HG03108 (cell line): ENCODE measurements at regions not wholly inside any gene's neighbourhood (a gene's known extent, or its start where the extent isn't known, plus 50 kb on each side); places are given as distances from the start of the nearest gene placed in this dataset.
"Not testable (repeated sequence)": the region's sequence is repeated elsewhere in the genome, so short reads cannot be mapped to it uniquely, and the experiment has no call there.

ENCODE experiments used
- ATAC-seq: cut with Tn5 transposase; IDR thresholded peaks from one replicate; pipeline ENCODE4 v1.9.1; 2021; ENCODE audit warnings: moderate library complexity; ENCODE audit not compliant: unreplicated experiment

DNA sequence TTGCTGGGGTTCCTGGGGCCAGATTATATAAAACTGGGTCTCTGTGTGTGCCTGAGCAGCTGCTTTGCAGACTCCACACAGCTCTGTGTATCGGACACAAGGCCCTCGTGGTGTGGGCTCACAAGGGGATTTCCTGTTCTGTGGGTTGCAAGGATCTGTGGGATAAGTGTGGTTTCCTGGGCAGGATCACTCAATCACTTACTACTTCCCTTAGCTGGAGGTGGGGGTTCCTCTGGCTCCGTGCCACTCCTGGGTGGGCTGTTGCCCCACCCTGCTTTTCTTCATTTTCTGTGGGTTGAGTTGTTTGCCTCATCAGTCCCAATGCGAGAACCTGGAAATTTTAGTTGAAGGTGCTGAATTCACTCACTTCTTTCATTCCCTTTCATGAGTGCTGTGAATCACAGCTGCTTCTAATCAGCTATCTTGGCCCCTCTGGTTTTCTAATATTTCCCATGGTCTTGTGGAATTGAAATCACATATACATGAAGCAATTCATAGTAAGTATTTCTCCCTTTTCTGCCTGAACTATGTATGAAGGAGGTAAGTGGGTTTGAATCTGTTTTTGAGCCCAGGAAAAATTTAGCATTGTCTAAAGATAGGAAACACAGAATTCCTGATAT lies 196.3 kb downstream of the DCDC2C start:
- ATAC-seq: no peak

DNA sequence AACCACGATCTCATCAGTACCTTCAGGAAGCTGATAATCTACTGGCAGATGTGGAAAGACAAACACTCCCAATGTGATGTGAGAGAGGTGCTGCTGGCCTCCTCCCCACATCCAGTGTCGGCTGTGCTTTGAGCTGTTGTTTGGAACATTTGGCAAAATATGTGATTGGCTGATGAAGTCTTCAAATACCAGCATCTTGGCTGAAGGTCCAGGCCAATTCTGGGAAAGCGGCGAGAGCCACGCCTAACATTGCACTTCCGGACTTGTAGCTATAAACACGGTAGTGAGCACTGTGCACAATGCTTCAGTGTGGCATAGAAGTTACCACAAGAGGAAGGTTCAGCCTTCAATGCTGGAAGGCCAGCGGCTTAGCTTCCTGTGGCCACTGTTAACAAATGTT lies 198.8 kb downstream of the DCDC2C start:
- ATAC-seq: no peak

DNA sequence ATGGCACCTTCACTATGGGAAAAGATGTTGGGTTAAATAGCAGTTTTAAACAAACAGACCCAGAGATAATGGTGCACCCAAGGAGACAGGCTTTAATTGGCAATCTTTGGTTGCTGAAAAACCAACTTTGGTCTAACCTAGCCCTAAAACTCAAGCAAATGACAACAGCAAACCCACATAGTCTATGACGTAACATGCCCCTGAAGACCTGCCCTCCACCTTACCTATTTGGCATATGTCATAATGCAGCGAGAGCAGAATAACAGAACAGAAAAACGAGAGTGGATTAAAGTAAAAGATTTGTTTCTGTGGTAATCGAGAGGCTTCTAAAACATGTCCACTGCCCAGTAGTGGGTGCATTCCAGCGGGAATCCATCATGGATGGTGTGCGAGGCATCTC lies 200.7 kb downstream of the DCDC2C start:
- no peak for ATAC-seq

DNA sequence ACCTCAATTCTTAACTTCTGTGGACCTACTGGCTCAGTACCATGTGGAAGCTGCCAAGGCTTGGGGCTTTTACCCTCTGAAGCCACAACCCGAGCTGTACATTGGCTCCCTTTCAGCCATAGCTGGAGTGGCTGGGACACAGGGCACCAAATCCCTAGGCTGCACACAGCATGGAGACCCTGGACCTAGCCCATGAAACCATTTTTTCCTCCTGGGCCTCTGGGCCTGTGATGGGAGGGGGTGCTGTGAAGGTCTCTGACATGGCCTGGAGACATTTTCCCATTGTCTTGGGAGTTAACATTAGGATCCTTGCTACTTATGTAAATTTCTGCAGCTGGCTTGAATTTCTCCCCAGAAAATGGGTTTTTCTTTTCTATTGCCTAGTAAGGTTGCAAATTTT lies 205.1 kb downstream of the DCDC2C start:
- not testable (repeated sequence) for ATAC-seq

DNA sequence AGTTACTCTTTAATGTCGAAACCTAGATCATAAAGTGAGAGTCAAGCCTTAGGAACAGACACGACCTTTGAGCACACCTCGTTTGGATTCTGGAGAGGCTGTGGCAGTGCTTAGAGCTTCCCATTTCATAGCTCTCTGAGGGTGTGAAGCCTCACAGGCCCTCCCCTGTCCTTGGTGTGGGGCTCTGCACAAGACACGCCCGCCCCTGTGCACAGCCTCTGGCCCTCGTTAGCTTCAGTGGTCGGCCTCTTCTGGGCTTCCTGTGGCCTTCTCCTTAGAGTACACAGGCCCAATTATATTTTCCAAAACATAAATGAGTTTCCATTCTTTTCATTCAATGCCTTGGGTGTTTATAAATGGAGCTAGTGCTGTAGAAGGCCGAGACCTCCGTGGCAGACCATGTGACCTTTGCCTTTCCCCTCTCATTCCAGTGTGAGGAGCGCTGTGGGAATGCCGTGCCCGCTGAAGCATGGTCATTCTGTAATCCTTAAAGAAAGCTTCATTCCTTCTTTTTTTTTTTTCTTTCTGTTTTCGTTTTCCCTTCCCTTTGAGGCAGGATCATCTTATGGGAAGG lies 208.6 kb downstream of the DCDC2C start:
- ATAC-seq: no peak

DNA sequence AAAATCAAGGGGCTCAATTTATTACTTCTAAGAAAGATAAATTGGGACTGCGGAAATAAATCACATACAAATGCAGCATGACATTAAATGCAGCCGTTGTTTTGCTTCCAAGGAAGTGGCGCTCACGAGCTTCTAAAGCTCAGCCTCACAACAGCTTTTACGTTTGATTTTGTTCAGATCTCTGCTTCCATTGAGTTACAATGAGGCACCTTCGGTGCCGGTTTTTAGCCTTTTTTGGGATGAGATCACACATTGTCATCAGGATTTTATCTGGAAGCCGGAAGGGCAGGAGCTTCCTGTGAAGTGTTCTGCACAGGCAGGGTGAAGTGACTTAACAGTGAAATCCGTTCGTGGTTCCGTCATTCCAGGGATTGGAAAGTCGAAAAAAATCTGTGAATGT lies 209.8 kb downstream of the DCDC2C start:
- no peak for ATAC-seq

DNA sequence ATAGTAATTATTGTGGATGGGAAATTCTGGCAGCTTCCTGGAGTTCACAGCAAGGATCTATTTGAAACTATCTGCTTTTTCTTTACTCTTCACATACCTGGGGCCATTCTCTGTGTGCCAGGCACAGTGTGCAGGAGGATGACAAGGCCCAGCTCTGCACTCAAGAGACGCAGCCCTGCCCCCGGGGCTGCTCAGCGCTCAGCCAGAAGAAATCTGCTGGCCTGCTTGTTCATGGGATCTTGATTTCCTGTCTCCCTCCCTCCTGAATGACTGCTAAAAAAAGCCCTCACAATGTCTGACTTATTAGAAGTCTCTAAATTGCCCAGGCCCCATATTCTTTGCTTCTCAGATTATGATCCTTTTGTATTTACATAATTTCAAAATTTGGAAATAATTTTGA lies 210.9 kb downstream of the DCDC2C start:
- no peak for ATAC-seq

DNA sequence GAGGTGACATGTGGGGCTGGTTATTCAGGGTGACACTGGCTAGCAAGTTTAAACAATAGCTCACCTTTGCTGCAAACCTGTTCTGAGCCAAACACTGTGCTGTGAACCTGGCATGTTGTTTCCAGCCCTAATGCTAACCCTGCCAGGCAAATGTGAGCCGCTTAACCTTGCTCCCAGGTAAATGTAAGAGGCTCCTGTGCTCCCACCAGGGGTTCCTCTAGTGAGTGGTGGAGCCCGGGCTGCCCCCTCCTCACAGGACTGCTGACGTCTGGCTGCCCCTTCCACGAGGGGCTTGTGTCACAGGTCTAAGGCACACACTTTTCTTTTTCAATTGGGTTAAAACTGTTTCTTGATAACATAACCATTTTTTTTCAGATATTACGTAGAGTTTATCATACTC lies 223.7 kb downstream of the DCDC2C start:
- ATAC-seq: no peak

DNA sequence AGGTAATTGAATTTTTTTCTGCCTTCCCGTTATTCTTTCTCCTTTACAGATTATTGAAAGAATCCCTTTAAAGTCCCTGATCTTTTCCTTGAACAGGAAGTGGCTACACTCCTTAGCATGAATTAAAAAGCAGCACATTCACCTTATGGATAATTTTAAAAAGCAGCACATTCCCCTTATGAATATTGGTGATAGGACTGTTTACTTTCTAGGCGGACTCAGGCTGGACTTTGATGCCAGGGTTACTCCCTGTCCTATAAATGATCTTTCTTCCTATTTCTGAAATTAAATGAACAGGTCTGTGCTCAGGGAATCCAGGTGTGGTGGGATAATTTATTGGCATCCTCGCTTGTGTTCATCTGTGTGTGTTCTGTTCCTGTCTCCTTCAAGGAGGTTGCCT lies 226.0 kb downstream of the DCDC2C start:
- no peak for ATAC-seq

DNA sequence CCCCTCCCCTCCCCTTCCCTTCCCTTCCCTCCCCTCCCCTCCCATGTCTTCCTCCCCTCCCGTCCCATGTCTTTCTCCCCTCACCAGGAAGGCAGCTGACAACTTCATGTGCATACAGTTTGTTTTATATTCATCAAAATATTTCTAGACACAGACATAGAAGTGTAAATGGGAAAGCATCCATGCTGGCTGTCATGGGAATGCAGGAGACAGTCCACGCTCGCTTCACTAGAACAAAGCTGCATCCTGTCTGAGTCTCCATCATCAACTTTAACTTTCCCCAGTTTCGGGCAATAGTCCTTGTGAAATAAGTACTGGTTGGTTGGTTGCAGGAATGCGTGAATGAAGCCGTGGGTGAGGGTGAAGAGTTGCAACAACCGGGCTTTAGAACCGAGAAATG lies 226.9 kb downstream of the DCDC2C start:
- ATAC-seq: no peak

DNA sequence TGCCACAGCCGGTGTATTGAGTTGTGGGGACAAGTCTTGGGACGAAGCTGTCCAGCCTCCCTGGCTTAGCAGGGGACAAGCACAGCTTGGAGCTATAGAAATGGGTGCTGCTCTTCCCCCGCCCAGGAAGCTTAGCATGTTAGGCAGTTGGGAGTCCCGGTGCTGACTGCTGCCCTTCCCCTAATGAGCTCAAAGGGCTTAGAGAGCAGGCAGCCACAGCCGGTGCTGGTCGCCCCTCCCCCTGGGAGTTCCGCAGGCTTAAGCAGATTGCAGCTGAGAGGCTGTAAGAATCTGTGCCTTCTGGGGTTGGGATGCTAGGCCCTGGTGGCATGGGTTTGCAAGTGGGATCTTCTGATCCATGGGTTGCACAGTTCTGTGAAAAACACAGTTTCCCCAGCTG lies 237.3 kb downstream of the DCDC2C start:
- no peak for ATAC-seq

DNA sequence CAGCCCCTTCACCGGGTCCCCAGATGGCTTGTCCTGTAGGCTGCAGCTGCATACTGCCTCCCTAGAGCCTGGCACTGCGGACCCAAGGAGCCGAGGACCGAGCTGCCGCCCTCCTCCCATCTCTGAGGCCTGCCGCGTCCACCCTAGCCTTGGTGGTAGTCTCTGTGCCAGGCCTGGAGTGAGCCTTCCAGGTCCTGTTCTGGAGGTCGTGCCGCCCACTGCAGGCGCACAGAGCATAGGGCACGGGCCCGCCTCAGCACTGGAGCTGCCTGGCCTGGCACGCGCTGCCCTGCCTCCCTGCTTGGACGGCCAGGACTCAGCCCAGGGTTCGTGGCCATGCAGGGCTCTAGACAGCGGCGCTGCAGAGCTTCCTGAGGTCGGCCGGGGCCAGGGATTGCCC lies 239.5 kb downstream of the DCDC2C start:
- no peak for ATAC-seq

DNA sequence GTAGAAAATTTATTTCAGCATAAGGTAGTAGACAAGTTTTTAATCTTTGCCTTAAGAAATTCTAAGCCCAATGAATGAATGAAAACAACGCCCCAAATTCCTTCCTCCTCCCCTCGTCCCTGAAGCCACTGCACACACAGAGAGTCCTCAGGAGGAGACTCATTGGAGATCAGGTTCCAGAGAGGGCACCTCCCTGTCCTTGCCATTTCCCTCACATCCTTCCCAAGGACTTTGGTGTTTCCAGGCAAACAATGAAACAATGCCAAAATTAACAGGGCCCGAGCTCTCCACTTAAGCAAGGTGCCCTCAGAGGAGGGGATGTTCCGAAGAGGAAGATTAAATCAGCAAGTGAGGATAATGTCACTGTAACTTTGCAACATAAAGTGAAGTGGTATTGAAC lies 240.7 kb downstream of the DCDC2C start:
- no peak for ATAC-seq

DNA sequence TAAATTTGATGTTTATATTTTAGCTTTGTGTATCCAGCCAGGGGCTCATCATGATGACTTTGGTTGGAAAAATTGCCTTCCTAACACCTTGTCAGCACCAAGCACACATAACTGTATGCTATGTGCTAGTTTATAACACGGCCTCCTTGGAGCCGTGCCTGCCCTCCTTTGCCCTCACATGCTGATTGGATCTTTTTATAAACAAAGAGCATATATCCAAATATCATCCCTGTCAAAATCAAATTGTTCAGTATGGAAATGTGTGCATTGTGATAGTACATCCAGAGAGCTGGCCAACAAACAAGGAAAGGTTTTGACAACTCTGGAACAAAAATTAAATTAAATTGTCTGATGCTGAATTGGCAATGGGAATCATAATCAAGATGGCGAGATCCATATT lies 241.5 kb downstream of the DCDC2C start:
- no peak for ATAC-seq

DNA sequence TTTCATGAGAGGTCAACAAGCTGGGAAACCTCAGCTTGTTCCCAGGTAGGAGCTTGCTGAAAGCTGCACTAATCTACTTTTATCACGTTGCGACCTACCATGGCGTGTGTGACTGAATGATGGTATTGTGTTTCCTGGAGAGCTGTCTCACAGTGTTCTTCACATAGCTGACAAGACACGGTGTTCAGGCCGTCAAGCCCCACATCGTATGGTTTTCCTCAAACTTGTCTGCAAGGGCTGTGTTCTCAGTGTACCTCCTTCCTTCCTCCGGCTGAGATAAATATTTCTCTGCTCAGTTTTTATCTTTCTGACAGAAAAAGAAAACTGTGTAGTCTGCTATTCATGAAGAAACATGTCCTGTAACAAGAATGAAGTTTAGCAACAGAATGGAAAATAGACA lies 244.8 kb downstream of the DCDC2C start:
- no peak for ATAC-seq

DNA sequence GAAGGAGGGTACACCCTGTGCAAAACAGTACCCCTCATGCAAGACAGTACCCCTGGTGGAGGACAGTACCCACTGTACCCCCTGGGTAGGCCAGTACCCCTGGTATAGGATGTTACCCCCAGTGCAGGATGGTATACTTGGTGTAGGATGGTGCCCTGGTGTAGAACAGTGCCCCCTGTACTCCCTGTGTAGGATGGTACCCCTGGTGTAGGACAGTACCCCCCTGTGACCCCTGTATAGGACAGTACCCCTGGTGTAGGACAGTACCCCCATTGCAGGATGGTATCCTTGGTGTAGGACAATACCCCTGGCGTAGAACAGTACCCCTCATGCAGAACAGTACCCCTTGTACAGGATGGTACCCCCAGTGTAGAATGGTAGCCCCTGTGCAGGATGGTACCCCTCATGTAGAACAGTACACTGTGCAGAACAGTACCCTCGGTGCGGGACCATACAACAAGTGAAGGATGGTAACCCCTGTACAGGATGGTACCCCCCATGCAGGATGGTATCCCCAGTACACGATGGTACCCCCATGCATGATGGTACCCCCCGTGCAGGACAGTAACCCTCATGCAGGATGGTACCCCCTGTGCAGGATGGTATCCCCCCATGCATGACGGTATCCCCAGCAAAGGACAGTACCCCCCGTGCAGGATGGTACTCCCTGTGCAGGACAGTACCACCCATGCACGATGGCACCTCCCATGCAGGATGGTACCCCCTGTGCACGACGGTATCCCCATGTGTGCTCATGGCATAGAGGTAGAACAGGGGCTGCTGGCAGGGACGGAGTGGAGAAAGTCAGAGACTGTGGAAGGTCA lies 248.0 kb downstream of the DCDC2C start:
- ATAC-seq: no peak

DNA sequence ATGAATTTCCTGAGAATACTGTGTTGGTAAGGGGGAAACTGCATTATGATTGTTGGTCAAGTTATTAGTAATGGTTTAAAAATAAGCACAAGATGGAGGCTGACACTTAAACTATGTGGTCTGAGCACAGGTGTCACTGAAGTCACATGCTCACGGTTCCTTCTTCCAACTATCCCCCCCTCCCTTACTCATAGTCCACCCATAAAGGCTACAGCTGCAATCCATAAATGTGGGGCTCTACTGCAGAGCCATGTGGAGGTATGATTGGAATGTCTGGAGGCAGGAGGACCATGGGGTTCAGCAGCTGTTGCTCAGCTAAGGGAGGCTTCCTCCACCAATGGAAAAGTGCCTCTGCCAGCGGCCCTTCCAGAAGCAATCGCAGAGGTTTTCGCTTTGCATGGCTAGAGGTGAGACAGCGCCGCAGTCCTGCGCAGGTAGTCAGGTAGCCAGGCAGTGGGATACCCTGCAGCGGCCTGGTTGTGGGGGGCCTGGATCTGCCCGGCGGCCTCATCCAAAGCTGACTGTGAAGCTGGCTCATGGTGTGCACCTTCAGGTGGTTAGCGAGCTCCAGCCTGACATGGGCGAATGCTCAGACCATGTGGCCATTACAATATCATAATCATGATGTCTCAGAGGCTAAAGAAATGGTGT lies 249.6 kb downstream of the DCDC2C start:
- ATAC-seq: no peak

DNA sequence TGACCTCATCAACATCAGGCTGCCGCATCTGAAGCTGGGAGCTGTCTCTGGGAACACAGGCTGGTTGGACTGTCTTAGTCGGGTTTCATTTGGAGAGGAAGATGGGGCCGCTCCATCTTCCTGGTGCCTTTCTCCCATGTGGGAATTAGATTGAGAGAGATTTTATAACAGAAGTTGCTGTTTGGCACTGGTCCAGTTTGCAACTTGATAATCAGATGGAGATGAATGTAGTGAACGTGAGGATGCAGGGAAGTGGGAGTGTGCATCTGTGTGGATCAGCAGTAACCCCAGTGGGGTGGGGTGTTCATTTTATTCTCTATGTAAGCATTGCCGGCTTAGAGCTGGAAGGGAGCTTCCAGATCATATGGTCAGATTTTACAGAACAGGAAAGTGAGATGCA lies 250.9 kb downstream of the DCDC2C start:
- ATAC-seq: no peak

DNA sequence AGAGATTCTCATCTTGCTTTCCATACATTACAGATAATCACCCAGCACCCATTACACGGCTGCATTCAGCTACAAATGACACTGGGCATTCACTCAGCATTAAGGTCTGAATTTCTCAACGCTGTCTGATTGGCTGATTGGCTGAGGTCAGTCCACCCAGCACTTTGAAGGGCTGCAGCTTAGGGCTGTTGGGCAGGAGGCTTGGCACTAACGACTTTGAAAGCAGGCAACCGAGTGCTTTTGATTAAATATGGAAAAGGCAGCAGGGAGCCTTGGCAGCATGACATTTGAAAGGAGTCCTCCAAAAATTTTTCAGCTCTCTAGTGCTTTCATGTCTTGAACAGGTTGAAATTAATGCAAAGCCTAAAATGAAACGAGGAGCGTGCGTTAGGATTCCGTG lies 253.0 kb downstream of the DCDC2C start:
- ATAC-seq: no peak

DNA sequence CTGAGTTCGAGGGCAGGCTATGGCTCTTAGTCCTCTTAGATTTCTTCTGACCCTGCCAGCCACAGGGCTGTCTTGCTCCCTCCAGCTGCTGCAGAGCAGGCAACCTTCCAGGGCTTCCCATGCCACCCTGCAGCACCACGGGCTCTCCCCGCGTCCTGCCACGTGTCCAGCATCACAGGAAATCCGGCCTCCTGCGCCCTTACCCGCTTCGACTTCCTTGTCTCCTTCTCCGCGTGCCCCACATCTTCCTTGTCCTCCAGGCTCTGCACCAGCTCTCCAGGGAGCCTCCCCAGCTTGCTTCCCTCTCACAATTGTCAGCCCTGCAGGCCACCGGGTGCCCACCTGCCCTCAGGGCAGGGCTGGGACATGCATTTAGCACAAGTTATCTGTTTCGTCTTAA lies 253.5 kb downstream of the DCDC2C start:
- no peak for ATAC-seq

DNA sequence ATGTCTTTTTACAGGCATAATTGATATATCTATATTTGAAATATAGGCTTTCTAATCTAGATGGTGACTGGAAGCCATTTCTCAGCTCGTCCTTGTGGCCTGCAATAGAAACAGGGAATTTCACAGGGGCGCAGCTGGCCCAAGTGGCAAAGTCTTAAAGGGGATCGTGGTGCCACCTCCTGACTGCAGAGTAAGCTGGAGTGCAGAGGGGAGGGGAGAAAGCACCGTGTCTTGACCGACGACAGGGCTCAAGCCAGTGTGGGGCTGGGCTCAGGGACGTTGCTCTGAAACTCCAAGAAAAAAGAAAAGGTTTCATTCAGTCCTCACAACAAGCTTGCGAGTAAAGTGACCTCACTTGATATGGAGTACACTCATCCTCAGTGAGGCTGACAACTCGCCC lies 255.1 kb downstream of the DCDC2C start:
- no peak for ATAC-seq

DNA sequence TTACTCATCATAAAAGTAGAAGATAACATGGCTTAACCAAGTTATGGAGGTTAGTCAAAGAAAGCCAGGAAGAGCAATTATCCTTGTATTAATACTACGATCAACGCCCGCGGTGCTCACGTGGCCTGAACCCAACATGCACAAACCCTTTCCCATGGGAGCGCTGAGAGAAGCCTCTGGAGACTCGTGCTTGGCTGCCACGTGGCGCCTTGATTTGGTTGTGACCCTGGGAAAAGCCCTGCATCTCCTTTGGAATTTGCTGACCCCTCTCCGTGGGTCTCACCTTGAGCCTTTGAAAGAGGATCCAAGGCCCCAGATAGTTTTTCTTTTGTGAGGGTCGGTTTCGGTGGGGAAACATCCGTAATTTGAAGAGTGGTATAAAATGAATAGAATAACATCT lies 255.6 kb downstream of the DCDC2C start:
- ATAC-seq: no peak
